Naive thymus-derived CD4-positive, alpha-beta T cell (primary cell): ENCODE measurements at regions not wholly inside any gene's neighbourhood (a gene's known extent, or its start where the extent isn't known, plus 50 kb on each side); places are given as distances from the start of the nearest gene placed in this dataset.

Experiments
- ATAC-seq: fragments of 150-1000 bp; cut with Tn5 transposase; 2 replicates; pipeline ENCODE4 v1.10.0; 2021; ENCODE audit warnings: mild to moderate bottlenecking, moderate library complexity
- CTCF ChIA-PET: fragments of 350-600 bp; sonication (Branson Sonifier 250); formaldehyde crosslinking; loops from one replicate; lab custom pipeline; 2021; ENCODE audit warnings: antibody characterized with exemption; lab: Charles Lee
- POLR2A ChIA-PET: fragments of 350-600 bp; sonication (Branson Sonifier 250); formaldehyde crosslinking; loops from one replicate; lab custom pipeline; 2021; ENCODE audit warnings: antibody characterized with exemption, inconsistent platforms; lab: Charles Lee
- DNase-seq, 9 donors: peaks; one replicate each; pipeline versions ENCODE4 v3.0.0 to v3.0.0-alpha.2; 2020 to 2022; ENCODE audit warnings: mixed read lengths in 1 of 9
- H3K27ac ChIP-seq: one replicate; pipeline ENCODE4 v1.7.0; 2013; ENCODE audit warnings: mild to moderate bottlenecking, low read depth, low read length, moderate library complexity
- H3K27me3 ChIP-seq, 2 donors: one replicate each; pipeline ENCODE4 v1.7.0; 2013; ENCODE audit warnings: low read length in 2 of 2, mild to moderate bottlenecking in 2 of 2, moderate library complexity in 2 of 2; ENCODE audit not compliant: control insufficient read depth in 2 of 2, insufficient read depth in 2 of 2
- H3K36me3 ChIP-seq, 3 experiments: 1 replicate in 2 of 3; 2 replicates in 1 of 3; pipeline ENCODE4 v1.7.0; 2013; ENCODE audit warnings: low read length in 3 of 3, mild to moderate bottlenecking in 3 of 3, moderate library complexity in 1 of 3; ENCODE audit not compliant: insufficient read depth in 3 of 3, control insufficient read depth in 2 of 3
- H3K4me1 ChIP-seq, 2 donors: one replicate each; pipeline ENCODE4 v1.7.0; 2013; ENCODE audit warnings: low read length in 2 of 2, mild to moderate bottlenecking in 2 of 2, moderate library complexity in 1 of 2; ENCODE audit not compliant: control insufficient read depth in 2 of 2, insufficient read depth in 2 of 2
- H3K4me3 ChIP-seq: 2 replicates; pipeline ENCODE4 v1.7.0; 2013; ENCODE audit warnings: mild to moderate bottlenecking, low read length
- H3K9me3 ChIP-seq, 3 experiments: 1 replicate in 2 of 3; 2 replicates in 1 of 3; pipeline ENCODE4 v1.7.0; 2013; ENCODE audit warnings: low read length in 3 of 3; ENCODE audit not compliant: control insufficient read depth in 2 of 3
- H3K27ac Mint-ChIP-seq, 9 donors: one replicate each; pipeline ENCODE4 v1.8.0; 2020 to 2022; ENCODE audit warnings: mixed read lengths in 9 of 9, mild to moderate bottlenecking in 8 of 9, moderate library complexity in 5 of 9, inconsistent platforms in 2 of 9
- H3K27me3 Mint-ChIP-seq, 5 donors: one replicate each; pipeline ENCODE4 v1.8.0; 2021 to 2022; ENCODE audit warnings: mixed read lengths in 5 of 5, mild to moderate bottlenecking in 1 of 5
- H3K36me3 Mint-ChIP-seq, 5 donors: one replicate each; pipeline ENCODE4 v1.8.0; 2020 to 2022; ENCODE audit warnings: mixed read lengths in 5 of 5, mild to moderate bottlenecking in 3 of 5, inconsistent platforms in 1 of 5
- H3K4me1 Mint-ChIP-seq, 7 donors: one replicate each; pipeline ENCODE4 v1.8.0; 2020 to 2022; ENCODE audit warnings: mixed read lengths in 7 of 7, mild to moderate bottlenecking in 3 of 7, inconsistent platforms in 1 of 7
- H3K4me3 Mint-ChIP-seq, 10 donors: one replicate each; pipeline ENCODE4 v1.8.0; 2020 to 2022; ENCODE audit warnings: mild to moderate bottlenecking in 10 of 10, mixed read lengths in 10 of 10, moderate library complexity in 6 of 10, inconsistent platforms in 2 of 10
- H3K9me3 Mint-ChIP-seq, 11 donors: one replicate each; pipeline ENCODE4 v1.8.0; 2020 to 2022; ENCODE audit warnings: mixed read lengths in 11 of 11, mild to moderate bottlenecking in 4 of 11, inconsistent platforms in 1 of 11, moderate library complexity in 1 of 11
- intact Hi-C, 2 donors: fragments of 100-400 bp; cut with micrococcal nuclease; formaldehyde crosslinking; loops; one replicate each; pipeline ENCODE4 v1.15.1; 2023

DNA sequence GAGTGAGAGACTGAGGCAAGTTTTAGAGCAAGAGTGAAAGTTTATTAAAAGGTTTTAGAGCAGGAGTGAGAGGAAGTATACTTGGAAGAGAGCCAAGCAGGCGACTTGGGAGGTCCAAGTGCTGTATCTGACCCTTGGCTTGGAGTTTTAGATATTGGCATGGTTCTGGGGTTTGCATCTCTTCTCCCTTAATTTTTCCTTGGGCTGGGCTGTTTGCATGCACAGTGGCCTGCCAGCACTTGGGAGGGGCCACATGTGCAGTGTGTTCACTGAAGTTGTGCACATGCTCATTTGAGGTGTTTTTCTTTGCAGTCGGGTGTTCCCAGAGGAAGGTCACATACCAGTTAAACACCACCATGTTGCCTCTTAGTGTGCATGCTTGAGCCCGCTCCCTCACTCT, 464.1 kb downstream of the DMRT2 start:
- intact Hi-C loops: no loop called here
- H3K4me1 ChIP-seq: no peaks in the 10 kb centered on the region
- H3K4me3 ChIP-seq: no peak overlapping the region
- DNase-seq (no peak), ATAC-seq (no peak)
- no peak overlapping the region for H3K27ac ChIP-seq
- Mint-ChIP-seq H3K9me3 (peaks cover 0 to 6% (median 0%) of the 10 kb centered on the region in 11 donors), H3K27ac (no peak overlapping the region), H3K27me3 (peaks cover 0 to 15% (median 7%) of the 10 kb centered on the region in 5 donors), H3K4me3 (no peak overlapping the region), H3K4me1 (peaks cover 0 to 3% (median 0%) of the 10 kb centered on the region in 7 donors), H3K36me3 (no peaks in the 10 kb centered on the region)
- no peaks in the 10 kb centered on the region for H3K27me3 ChIP-seq
- CTCF ChIA-PET: no interaction called here
- no peaks in the 10 kb centered on the region for H3K9me3 ChIP-seq
- POLR2A ChIA-PET: no interaction called here
- no peaks in the 10 kb centered on the region for H3K36me3 ChIP-seq

DNA sequence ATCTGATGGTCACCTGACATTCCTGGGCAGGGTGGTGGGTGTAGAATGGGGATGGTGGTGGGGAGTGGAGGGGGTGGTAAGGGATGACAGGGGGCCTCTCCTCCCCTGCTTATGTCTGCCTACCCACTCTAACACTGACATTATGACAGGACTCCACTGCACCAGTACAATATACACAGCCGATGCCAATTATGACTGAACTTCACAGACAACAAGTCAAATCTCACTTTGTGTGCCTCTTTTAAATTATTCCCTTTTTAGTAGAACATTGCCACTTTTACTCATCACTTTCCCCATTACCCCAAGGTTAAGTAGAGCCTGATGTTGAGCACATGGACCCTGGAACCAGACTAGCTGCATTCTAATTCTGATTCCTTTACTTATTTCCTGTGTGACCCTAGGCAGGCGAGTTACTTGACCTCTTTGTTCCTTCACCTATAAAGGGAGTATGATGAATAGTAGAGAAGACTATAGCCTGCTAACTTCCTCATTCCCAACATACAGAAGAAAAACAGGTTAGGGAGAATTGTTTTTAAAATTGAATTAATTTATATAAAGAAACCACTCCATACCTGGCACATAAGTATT, 464.7 kb downstream of the DMRT2 start:
- H3K27ac ChIP-seq: no peak overlapping the region
- intact Hi-C loops: no loop called here
- DNase-seq (no peak), ATAC-seq (no peak)
- H3K4me3 ChIP-seq: no peak overlapping the region
- POLR2A ChIA-PET: no interaction called here
- Mint-ChIP-seq H3K36me3 (no peaks in the 10 kb centered on the region), H3K9me3 (peaks cover 0 to 6% (median 0%) of the 10 kb centered on the region in 11 donors), H3K27ac (no peak overlapping the region), H3K4me3 (no peak overlapping the region), H3K27me3 (peaks cover 0 to 10% (median 6%) of the 10 kb centered on the region in 5 donors), H3K4me1 (peaks cover 0 to 3% (median 0%) of the 10 kb centered on the region in 7 donors)
- no peaks in the 10 kb centered on the region for H3K4me1 ChIP-seq
- H3K27me3 ChIP-seq: no peaks in the 10 kb centered on the region
- H3K36me3 ChIP-seq: no peaks in the 10 kb centered on the region
- CTCF ChIA-PET: no interaction called here
- no peaks in the 10 kb centered on the region for H3K9me3 ChIP-seq

DNA sequence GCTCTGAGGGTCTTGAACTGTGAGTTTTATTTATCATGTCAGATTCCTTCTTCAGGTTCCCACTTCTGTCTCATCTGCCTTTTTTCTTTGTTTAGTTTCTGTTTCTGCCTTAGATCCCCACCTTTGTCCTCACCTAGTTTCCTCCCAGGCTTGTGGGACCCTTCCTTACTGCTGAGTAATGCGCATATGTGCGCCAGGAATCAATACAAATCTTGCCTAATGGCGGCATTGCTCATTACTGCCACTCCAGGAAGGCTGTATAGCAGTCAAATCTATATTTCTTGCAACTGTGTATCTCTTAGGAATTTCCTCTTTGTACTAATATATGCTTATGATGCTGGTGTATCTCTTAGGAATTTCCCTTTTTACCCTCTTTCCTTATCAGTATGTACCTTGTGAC, 465.4 kb downstream of the DMRT2 start:
- Mint-ChIP-seq H3K4me1 (peaks cover 0 to 3% (median 0%) of the 10 kb centered on the region in 7 donors), H3K27ac (no peak overlapping the region)
- H3K36me3 ChIP-seq: no peaks in the 10 kb centered on the region

DNA sequence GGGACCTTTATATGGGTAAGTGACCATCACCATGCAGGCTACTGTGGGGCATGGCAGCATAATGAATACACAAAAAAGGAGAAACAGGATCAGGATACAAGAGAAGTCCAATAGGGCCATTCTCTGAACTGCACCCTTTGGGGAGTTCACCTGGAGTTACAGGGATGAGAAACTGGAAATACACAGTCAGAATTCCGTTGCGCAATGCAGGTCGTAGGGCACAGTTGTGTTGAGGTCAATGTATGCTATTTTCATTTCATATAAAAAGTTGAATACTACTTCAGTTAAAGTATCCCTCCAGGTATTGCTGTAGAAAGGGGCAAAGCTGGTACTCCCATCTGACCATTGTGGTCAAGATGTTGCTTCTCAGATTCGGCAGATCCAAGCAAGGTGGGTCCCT, 471.4 kb downstream of the DMRT2 start:
- H3K4me3 Mint-ChIP-seq: no peak overlapping the region
- Histone ChIP-seq H3K4me1 (no peaks in the 10 kb centered on the region), H3K4me3 (no peak overlapping the region), H3K9me3 (no peaks in the 10 kb centered on the region), H3K27me3 (no peaks in the 10 kb centered on the region), H3K27ac (no peak overlapping the region), H3K36me3 (no peaks in the 10 kb centered on the region)
- DNase-seq (no peak), ATAC-seq (no peak)
- ChIA-PET POLR2A (no interaction called here), CTCF (no interaction called here)
- H3K36me3 Mint-ChIP-seq: no peaks in the 10 kb centered on the region
- peaks cover 0 to 4% (median 0%) of the 10 kb centered on the region in 11 donors for H3K9me3 Mint-ChIP-seq
- peaks cover 0 to 7% (median 0%) of the 10 kb centered on the region in 5 donors for H3K27me3 Mint-ChIP-seq
- H3K4me1 Mint-ChIP-seq: no peaks in the 10 kb centered on the region
- no peak overlapping the region for H3K27ac Mint-ChIP-seq
- intact Hi-C loops: no loop called here

More for the DNA sequence above, 465.4 kb downstream of the DMRT2 start:
- intact Hi-C loops: no loop called here
- no peaks in the 10 kb centered on the region for H3K36me3 Mint-ChIP-seq
- ChIA-PET CTCF (no interaction called here), POLR2A (no interaction called here)
- H3K27me3 ChIP-seq: no peaks in the 10 kb centered on the region
- peaks cover 0 to 8% (median 6%) of the 10 kb centered on the region in 5 donors for H3K27me3 Mint-ChIP-seq
- no peak overlapping the region for H3K27ac ChIP-seq
- no peaks in the 10 kb centered on the region for H3K9me3 ChIP-seq
- no peak overlapping the region for H3K4me3 ChIP-seq
- DNase-seq: no peak
- H3K9me3 Mint-ChIP-seq: peaks cover 0 to 6% (median 0%) of the 10 kb centered on the region in 11 donors
- ATAC-seq: no peak
- no peaks in the 10 kb centered on the region for H3K4me1 ChIP-seq
- H3K4me3 Mint-ChIP-seq: no peak overlapping the region

DNA sequence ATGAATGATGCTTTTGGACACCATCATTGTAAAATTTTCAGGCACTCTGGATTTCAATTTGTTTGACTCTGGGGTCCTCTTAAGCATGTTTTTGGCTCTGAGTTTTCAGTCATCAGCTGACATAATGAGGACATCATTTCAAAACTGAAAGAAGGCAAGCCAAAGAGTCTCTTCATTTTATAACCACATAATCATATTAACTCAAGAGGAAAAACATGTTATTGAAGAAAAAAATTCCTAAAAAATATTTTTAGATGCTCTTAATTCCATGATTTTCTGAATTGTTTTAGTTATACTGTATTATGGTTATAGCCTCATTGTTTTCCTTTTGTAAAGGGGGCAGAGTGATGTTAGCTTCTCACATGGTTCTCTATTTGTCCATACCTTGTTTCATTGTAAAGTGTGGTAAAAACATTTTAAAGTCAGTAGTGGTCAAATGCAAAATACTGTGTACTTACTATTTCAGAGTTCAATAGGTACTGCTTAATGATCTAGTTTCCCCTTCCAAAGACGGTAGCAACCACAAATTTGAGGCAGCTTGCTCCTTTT, 472.1 kb downstream of the DMRT2 start:
- no peaks in the 10 kb centered on the region for H3K4me1 ChIP-seq
- no peaks in the 10 kb centered on the region for H3K27me3 ChIP-seq
- no peaks in the 10 kb centered on the region for H3K36me3 ChIP-seq
- Mint-ChIP-seq H3K27ac (no peak overlapping the region), H3K4me3 (no peak overlapping the region), H3K4me1 (no peaks in the 10 kb centered on the region), H3K27me3 (peaks cover 0 to 7% (median 0%) of the 10 kb centered on the region in 5 donors), H3K36me3 (no peaks in the 10 kb centered on the region), H3K9me3 (peaks cover 0 to 4% (median 0%) of the 10 kb centered on the region in 11 donors)
- intact Hi-C loops: no loop called here
- H3K27ac ChIP-seq: no peak overlapping the region
- H3K4me3 ChIP-seq: no peak overlapping the region
- ATAC-seq: no peak
- CTCF ChIA-PET: no interaction called here
- DNase-seq: no peak
- no peaks in the 10 kb centered on the region for H3K9me3 ChIP-seq
- POLR2A ChIA-PET: no interaction called here

DNA sequence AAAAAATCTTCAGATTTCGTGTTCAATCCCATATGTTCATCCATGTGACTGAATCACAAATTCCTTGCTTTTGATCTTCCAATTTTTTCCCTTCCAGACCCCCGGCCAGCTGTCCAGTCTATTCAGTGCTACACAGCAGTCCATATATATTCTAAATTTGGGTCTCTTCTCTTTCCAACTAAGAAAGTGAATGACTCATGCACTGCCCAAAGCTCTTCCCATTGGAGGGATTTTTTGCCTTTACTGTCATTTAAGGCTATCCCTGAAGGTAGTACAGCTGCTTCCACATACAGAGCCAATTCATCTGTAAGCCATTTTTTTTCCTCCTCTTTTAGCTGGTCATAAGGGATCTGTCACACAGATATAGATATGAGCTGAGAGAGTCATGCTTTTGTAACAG, 478.3 kb downstream of the DMRT2 start:
- no peak overlapping the region for H3K27ac ChIP-seq
- no peaks in the 10 kb centered on the region for H3K9me3 ChIP-seq
- no peaks in the 10 kb centered on the region for H3K4me1 ChIP-seq
- no peak overlapping the region for H3K27ac Mint-ChIP-seq
- no peaks in the 10 kb centered on the region for H3K27me3 ChIP-seq
- H3K4me1 Mint-ChIP-seq: no peaks in the 10 kb centered on the region
- peaks cover 0 to 4% (median 0%) of the 10 kb centered on the region in 5 donors for H3K27me3 Mint-ChIP-seq
- POLR2A ChIA-PET: no interaction called here
- H3K4me3 ChIP-seq: no peak overlapping the region
- H3K36me3 ChIP-seq: no peaks in the 10 kb centered on the region
- CTCF ChIA-PET: no interaction called here
- intact Hi-C loops: no loop called here
- H3K36me3 Mint-ChIP-seq: no peaks in the 10 kb centered on the region
- ATAC-seq: no peak
- DNase-seq: no peak
- peaks cover 0 to 5% (median 0%) of the 10 kb centered on the region in 11 donors for H3K9me3 Mint-ChIP-seq
- H3K4me3 Mint-ChIP-seq: no peak overlapping the region

DNA sequence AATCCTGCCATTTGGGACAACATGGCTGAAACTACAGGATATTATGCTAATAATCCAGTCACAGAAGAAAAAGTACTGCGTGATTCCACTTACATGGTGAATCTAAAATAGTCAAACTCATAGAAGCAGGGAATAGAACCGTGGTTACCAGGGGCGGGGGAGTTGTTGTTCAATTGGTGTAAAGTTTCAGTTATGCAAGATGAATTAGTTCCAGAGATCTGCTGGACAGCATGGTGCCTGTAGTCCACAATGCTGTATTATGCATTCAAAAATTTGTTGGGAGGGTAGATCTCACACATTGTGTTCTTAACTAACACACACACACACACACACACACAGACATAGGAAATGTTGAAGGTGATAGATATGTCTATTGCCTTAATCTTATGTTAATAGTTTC, 480.5 kb downstream of the DMRT2 start:
- ChIA-PET POLR2A (no interaction called here), CTCF (no interaction called here)
- intact Hi-C loops: no loop called here
- Mint-ChIP-seq H3K36me3 (no peaks in the 10 kb centered on the region), H3K27ac (no peak overlapping the region), H3K27me3 (peaks cover 0 to 4% (median 0%) of the 10 kb centered on the region in 5 donors), H3K4me3 (no peak overlapping the region), H3K9me3 (peaks cover 0 to 5% (median 0%) of the 10 kb centered on the region in 11 donors), H3K4me1 (peaks cover 0 to 2% (median 0%) of the 10 kb centered on the region in 7 donors)
- Histone ChIP-seq H3K9me3 (no peaks in the 10 kb centered on the region), H3K27me3 (no peaks in the 10 kb centered on the region), H3K4me1 (no peaks in the 10 kb centered on the region), H3K27ac (no peak overlapping the region), H3K4me3 (no peak overlapping the region), H3K36me3 (no peaks in the 10 kb centered on the region)
- no peak for DNase-seq
- ATAC-seq: no peak
